ENCODE measurements at regions not wholly inside any gene's neighbourhood (a gene's known extent, or its start where the extent isn't known, plus 50 kb on each side); places are given as distances from the start of the nearest gene placed in this dataset.
"Not testable (repeated sequence)": the region's sequence is repeated elsewhere in the genome, so short reads cannot be mapped to it uniquely, and the experiment has no call there.

- no peak for DNase-seq (ENCODE audit: low spot score)
Observed at GRCh38 chr1:172837816-172838679, 179.1 kb downstream of the FASLG start.

- DNase-seq (ENCODE audit: low spot score): no peak
Observed at GRCh38 chr1:172838680-172839313, 179.9 kb downstream of the FASLG start.

GRCh38 chr1:172839639-172840038 lies 180.7 kb downstream of the FASLG start:
- DNase-seq (ENCODE audit: low spot score): not testable (repeated sequence)

- DNase-seq (ENCODE audit: low spot score): no peak
Observed at GRCh38 chr1:172843444-172843843, 184.5 kb downstream of the FASLG start.

GRCh38 chr1:172845371-172845770 lies 186.5 kb downstream of the FASLG start:
- DNase-seq (ENCODE audit: low spot score): no peak

- DNase-seq (ENCODE audit: low spot score): no peak
Observed at GRCh38 chr1:172845865-172846264, 187.0 kb downstream of the FASLG start.

GRCh38 chr1:172847814-172848213 lies 188.9 kb downstream of the FASLG start:
- not testable (repeated sequence) for DNase-seq (ENCODE audit: low spot score)

- DNase-seq (ENCODE audit: low spot score): no peak
Observed at GRCh38 chr1:172849653-172850052, 190.8 kb downstream of the FASLG start.

- DNase-seq (ENCODE audit: low spot score): no peak
Observed at GRCh38 chr1:172851077-172851476, 192.2 kb downstream of the FASLG start.

GRCh38 chr1:172851856-172852255 lies 193.0 kb downstream of the FASLG start:
- DNase-seq (ENCODE audit: low spot score): no peak

- not testable (repeated sequence) for DNase-seq (ENCODE audit: low spot score)
Observed at GRCh38 chr1:172855983-172856382, 194.8 kb downstream of the TNFSF18 start.

- no peak for DNase-seq (ENCODE audit: low spot score)
Observed at GRCh38 chr1:172863031-172863430, 187.7 kb downstream of the TNFSF18 start.

GRCh38 chr1:172867216-172867818 lies 183.4 kb downstream of the TNFSF18 start:
- no peak for DNase-seq (ENCODE audit: low spot score)

- DNase-seq (ENCODE audit: low spot score): no peak
Observed at GRCh38 chr1:172870901-172871606, 179.7 kb downstream of the TNFSF18 start.

- no peak for DNase-seq (ENCODE audit: low spot score)
Observed at GRCh38 chr1:172874950-172875349, 175.8 kb downstream of the TNFSF18 start.

- DNase-seq (ENCODE audit: low spot score): no peak
Observed at GRCh38 chr1:172875892-172876291, 174.8 kb downstream of the TNFSF18 start.

GRCh38 chr1:172882385-172882784 lies 168.4 kb downstream of the TNFSF18 start:
- DNase-seq (ENCODE audit: low spot score): no peak

GRCh38 chr1:172882791-172883386 lies 167.9 kb downstream of the TNFSF18 start:
- no peak for DNase-seq (ENCODE audit: low spot score)

- no peak for DNase-seq (ENCODE audit: low spot score)
Observed at GRCh38 chr1:172883387-172883791, 167.4 kb downstream of the TNFSF18 start.

GRCh38 chr1:172883844-172884243 lies 166.9 kb downstream of the TNFSF18 start:
- no peak for DNase-seq (ENCODE audit: low spot score)

GRCh38 chr1:172885411-172885810 lies 165.3 kb downstream of the TNFSF18 start:
- no peak for DNase-seq (ENCODE audit: low spot score)

- DNase-seq (ENCODE audit: low spot score): no peak
Observed at GRCh38 chr1:172885971-172886370, 164.8 kb downstream of the TNFSF18 start.

All from hematopoietic multipotent progenitor cell treated with erythropoietin and hydrocortisone succinate and interleukin-3 and kit ligand, for 17 days (in vitro differentiated cells).